GM23248 (cell line): ENCODE measurements at regions not wholly inside any gene's neighbourhood (a gene's known extent, or its start where the extent isn't known, plus 50 kb on each side); places are given as distances from the start of the nearest gene placed in this dataset.

Experiments used
- EZH2 ChIP-seq: fragments of 200-600 bp; sonication (generic); IDR thresholded peaks from 2 replicates; pipeline ENCODE4 v1.6.1; 2018; ENCODE audit warnings: antibody characterized with exemption, mild to moderate bottlenecking; ENCODE audit not compliant: insufficient read depth, poor library complexity, severe bottlenecking
- EZH2phosphoT487 ChIP-seq: fragments of 200-600 bp; sonication (generic); IDR thresholded peaks from 2 replicates; pipeline ENCODE4 v1.6.1; 2018; ENCODE audit warnings: antibody characterized with exemption, moderate library complexity, mild to moderate bottlenecking, low read depth; ENCODE audit not compliant: insufficient read depth

GRCh38 chr10:131678171-131678570 lies 222.6 kb upstream of the PPP2R2D start:
- TF ChIP-seq EZH2 (no peak), EZH2phosphoT487 (no peak)
